ENCODE measurements at regions not wholly inside any gene's neighbourhood (a gene's known extent, or its start where the extent isn't known, plus 50 kb on each side); places are given as distances from the start of the nearest gene placed in this dataset.

DNA sequence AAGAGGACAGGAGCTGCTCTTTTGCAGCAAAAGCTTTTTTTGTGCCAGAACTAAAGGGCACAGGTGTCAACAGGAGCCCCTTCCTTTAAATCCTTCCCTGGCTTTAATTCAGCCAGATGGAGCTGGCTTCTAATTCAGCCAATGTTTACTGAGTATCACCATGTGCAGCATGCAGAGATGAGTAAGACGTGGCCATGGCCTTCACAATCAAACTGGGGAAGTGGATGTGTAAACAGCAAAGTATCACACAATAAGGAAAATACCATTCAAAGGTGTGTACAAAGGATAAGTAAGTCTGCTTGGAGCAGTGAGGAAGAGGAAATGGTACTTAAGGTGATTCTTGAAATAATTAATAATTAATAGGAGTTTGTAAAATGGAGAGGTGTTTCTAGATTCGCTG is 243.4 kb downstream of the NXPE2 start:
- TF ChIP-seq, protein P1, sequence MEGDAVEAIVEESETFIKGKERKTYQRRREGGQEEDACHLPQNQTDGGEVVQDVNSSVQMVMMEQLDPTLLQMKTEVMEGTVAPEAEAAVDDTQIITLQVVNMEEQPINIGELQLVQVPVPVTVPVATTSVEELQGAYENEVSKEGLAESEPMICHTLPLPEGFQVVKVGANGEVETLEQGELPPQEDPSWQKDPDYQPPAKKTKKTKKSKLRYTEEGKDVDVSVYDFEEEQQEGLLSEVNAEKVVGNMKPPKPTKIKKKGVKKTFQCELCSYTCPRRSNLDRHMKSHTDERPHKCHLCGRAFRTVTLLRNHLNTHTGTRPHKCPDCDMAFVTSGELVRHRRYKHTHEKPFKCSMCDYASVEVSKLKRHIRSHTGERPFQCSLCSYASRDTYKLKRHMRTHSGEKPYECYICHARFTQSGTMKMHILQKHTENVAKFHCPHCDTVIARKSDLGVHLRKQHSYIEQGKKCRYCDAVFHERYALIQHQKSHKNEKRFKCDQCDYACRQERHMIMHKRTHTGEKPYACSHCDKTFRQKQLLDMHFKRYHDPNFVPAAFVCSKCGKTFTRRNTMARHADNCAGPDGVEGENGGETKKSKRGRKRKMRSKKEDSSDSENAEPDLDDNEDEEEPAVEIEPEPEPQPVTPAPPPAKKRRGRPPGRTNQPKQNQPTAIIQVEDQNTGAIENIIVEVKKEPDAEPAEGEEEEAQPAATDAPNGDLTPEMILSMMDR (conservative IDR thresholded peaks at IDR 0.05 in 1 of 2, IDR thresholded peaks at IDR 0.05 in 1 of 2; ENCODE audit: low read depth in 1 of 2, low read length in 2 of 2) = no peak
- no peak for TF ChIP-seq EZH2 (IDR thresholded peaks at IDR 0.05; ENCODE audit: low read length, missing control alignments)
